ENCODE measurements at regions not wholly inside any gene's neighbourhood (a gene's known extent, or its start where the extent isn't known, plus 50 kb on each side); places are given as distances from the start of the nearest gene placed in this dataset.

- no peak for TF ChIP-seq SAFB2 (CRISPR knock-in tag; IDR thresholded peaks at IDR 0.05; ENCODE audit: borderline replicate concordance, low read depth)
- no peak for TF ChIP-seq TFDP2 (CRISPR knock-in tag; IDR thresholded peaks at IDR 0.05)
- no peak for TF ChIP-seq YEATS2 (CRISPR knock-in tag; IDR thresholded peaks at IDR 0.05; ENCODE audit: borderline replicate concordance)
- no peak for TF ChIP-seq ZNF780A (CRISPR knock-in tag; IDR thresholded peaks at IDR 0.05)
- no peak for TF ChIP-seq ZFX (CRISPR knock-in tag; IDR thresholded peaks at IDR 0.05; ENCODE audit: low read depth)
- TF ChIP-seq ZNF510 (CRISPR knock-in tag; IDR thresholded peaks at IDR 0.05; ENCODE audit: low read depth): no peak
- no peak; the same call in 1 of the 2 replicates for TF ChIP-seq RXRA (CRISPR knock-in tag; IDR thresholded peaks at IDR 0.05)
- TF ChIP-seq ZNF737 (CRISPR knock-in tag; IDR thresholded peaks at IDR 0.05; ENCODE audit: borderline replicate concordance): no peak
- TF ChIP-seq HBP1 (CRISPR knock-in tag; IDR thresholded peaks at IDR 0.05; ENCODE audit: low read depth): no peak
- no peak for TF ChIP-seq HOXA9 (CRISPR knock-in tag; IDR thresholded peaks at IDR 0.05; ENCODE audit: borderline replicate concordance)
- no peak for TF ChIP-seq SOX13 (IDR thresholded peaks at IDR 0.05)
- TF ChIP-seq SOX13 (CRISPR knock-in tag; conservative IDR thresholded peaks at IDR 0.05 in 1 of 2, IDR thresholded peaks at IDR 0.05 in 1 of 2): peak in 1 of 2 experiments; percentile 74; a peak in 2 of 4 replicates
- TF ChIP-seq SNAPC5 (CRISPR knock-in tag; IDR thresholded peaks at IDR 0.05; ENCODE audit: borderline replicate concordance): no peak
- TF ChIP-seq RAD51 (IDR thresholded peaks at IDR 0.05; ENCODE audit: borderline replicate concordance): no peak
- no peak for TF ChIP-seq ZBTB14 (CRISPR knock-in tag; IDR thresholded peaks at IDR 0.05)
- TF ChIP-seq MBD4 (IDR thresholded peaks at IDR 0.05; ENCODE audit: borderline replicate concordance, low read length): no peak
- no peak for TF ChIP-seq SMAD3 (CRISPR knock-in tag; IDR thresholded peaks at IDR 0.05)
- TF ChIP-seq ASH2L (IDR thresholded peaks at IDR 0.05; ENCODE audit: insufficient read length, low read depth, low read length): peak; percentile 65
- no peak for TF ChIP-seq ZBTB3 (CRISPR knock-in tag; IDR thresholded peaks at IDR 0.05; ENCODE audit: borderline replicate concordance, low read depth)
- TF ChIP-seq NR2F1 (CRISPR knock-in tag; IDR thresholded peaks at IDR 0.05): peak; percentile 75 to 76; a peak in 3 of 4 replicates
- no peak for TF ChIP-seq HNRNPH1 (optimal IDR thresholded peaks at IDR 0.05; ENCODE audit: low read depth, low read length)
- no peak for TF ChIP-seq ZNF282 (IDR thresholded peaks at IDR 0.05; ENCODE audit: partially characterized antibody)
- no peak for TF ChIP-seq NFE2L1 (CRISPR knock-in tag; IDR thresholded peaks at IDR 0.05; ENCODE audit: borderline replicate concordance)
- TF ChIP-seq ZNF883 (CRISPR knock-in tag; IDR thresholded peaks at IDR 0.05; ENCODE audit: not compliant biosample characterization): no peak
- TF ChIP-seq SYNCRIP (IDR thresholded peaks at IDR 0.05; ENCODE audit: insufficient read depth, low read depth, low read length): no peak
- TF ChIP-seq SIN3A (IDR thresholded peaks at IDR 0.05; ENCODE audit: borderline replicate concordance, low read depth, low read length): no peak
- TF ChIP-seq ETS1 (CRISPR knock-in tag; IDR thresholded peaks at IDR 0.05): no peak
Observed at GRCh38 chr6:150535818-150536220, 63.9 kb upstream of the PLEKHG1 start (continued).

Measured in HepG2 (cell line).